HG03135 (cell line): ENCODE measurements at regions not wholly inside any gene's neighbourhood (a gene's known extent, or its start where the extent isn't known, plus 50 kb on each side); places are given as distances from the start of the nearest gene placed in this dataset.

Experiments used
- ATAC-seq: cut with Tn5 transposase; IDR thresholded peaks from one replicate; pipeline ENCODE4 v1.9.1; 2021; ENCODE audit warnings: mild to moderate bottlenecking, moderate library complexity; ENCODE audit not compliant: unreplicated experiment

GRCh38 chr3:132267391-132267993, 49.7 kb upstream of the ACP3 start:
- ATAC-seq, result no peak
